Parathyroid adenoma (tissue), 2 donors: ENCODE measurements at regions not wholly inside any gene's neighbourhood (a gene's known extent, or its start where the extent isn't known, plus 50 kb on each side); places are given as distances from the start of the nearest gene placed in this dataset.

Experiments used
- H2AFZ ChIP-seq: fragments of 300-600 bp; sonication (generic); one replicate; pipeline ENCODE4 v1.7.0; 2017; ENCODE audit warnings: antibody characterized with exemption, mild to moderate bottlenecking
- H3K27ac ChIP-seq: fragments of 300-600 bp; sonication (generic); one replicate; pipeline ENCODE4 v1.7.0; 2017
- H3K27me3 ChIP-seq: fragments of 300-600 bp; sonication (generic); one replicate; pipeline ENCODE4 v1.7.0; 2017; ENCODE audit warnings: low read length; ENCODE audit not compliant: control insufficient read depth, insufficient read depth
- H3K36me3 ChIP-seq: fragments of 300-600 bp; sonication (generic); one replicate; pipeline ENCODE4 v1.7.0; 2017; ENCODE audit warnings: low read length; ENCODE audit not compliant: control insufficient read depth, insufficient read depth
- H3K4me1 ChIP-seq: fragments of 300-600 bp; sonication (generic); one replicate; pipeline ENCODE4 v1.7.0; 2017; ENCODE audit warnings: control low read depth
- H3K4me2 ChIP-seq: fragments of 300-600 bp; sonication (generic); one replicate; pipeline ENCODE4 v1.7.0; 2017; ENCODE audit warnings: low read length
- H3K4me3 ChIP-seq: fragments of 300-600 bp; sonication (generic); one replicate; pipeline ENCODE4 v1.7.0; 2017; ENCODE audit warnings: low read depth, low read length
- H3K79me2 ChIP-seq: fragments of 300-600 bp; sonication (generic); one replicate; pipeline ENCODE4 v1.7.0; 2017; ENCODE audit warnings: control low read depth
- H3K9ac ChIP-seq: fragments of 300-600 bp; sonication (generic); one replicate; pipeline ENCODE4 v1.7.0; 2017; ENCODE audit warnings: mild to moderate bottlenecking
- H3K9me3 ChIP-seq: fragments of 300-600 bp; sonication (generic); one replicate; pipeline ENCODE4 v1.7.0; 2017; ENCODE audit warnings: low read length; ENCODE audit not compliant: control insufficient read depth
- CTCF ChIP-seq: fragments of 300-600 bp; sonication (generic); IDR thresholded peaks from one replicate; pipeline ENCODE4 v1.7.0; 2017; ENCODE audit warnings: antibody characterized with exemption, mild to moderate bottlenecking
- donor health status: primary hyperparathyroidism.

DNA sequence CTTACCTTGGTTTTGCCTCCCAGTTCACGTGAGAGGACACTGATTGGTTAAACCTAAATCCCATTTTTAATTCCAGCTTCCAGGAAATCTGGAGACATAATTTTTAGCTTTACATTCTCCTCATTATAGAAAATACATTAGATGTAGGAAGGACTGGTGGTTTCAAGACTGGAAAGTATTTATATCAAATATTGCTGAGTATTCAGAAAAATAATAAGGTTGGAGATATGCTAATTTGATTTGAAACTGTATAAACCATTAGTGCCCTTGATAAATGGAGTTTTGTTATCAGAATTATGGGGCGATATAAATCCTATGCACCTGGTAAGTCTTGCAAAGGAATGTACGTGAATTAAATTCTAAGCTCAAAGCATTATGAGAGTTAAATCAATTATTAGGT lies 218.0 kb upstream of the ADGRL4 start:
- no peaks in the 10 kb centered on the region for H3K79me2 ChIP-seq
- H2AFZ ChIP-seq, result no peak overlapping the region
- no peak overlapping the region for H3K4me3 ChIP-seq
- no peak overlapping the region for H3K4me2 ChIP-seq
- H3K27me3 ChIP-seq, result no peaks in the 10 kb centered on the region
- no peaks in the 10 kb centered on the region for H3K9me3 ChIP-seq
- no peak for TF ChIP-seq CTCF
- no peak overlapping the region for H3K27ac ChIP-seq
- H3K4me1 ChIP-seq, result no peaks in the 10 kb centered on the region
- H3K9ac ChIP-seq, result no peak overlapping the region
- H3K36me3 ChIP-seq, result no peaks in the 10 kb centered on the region

DNA sequence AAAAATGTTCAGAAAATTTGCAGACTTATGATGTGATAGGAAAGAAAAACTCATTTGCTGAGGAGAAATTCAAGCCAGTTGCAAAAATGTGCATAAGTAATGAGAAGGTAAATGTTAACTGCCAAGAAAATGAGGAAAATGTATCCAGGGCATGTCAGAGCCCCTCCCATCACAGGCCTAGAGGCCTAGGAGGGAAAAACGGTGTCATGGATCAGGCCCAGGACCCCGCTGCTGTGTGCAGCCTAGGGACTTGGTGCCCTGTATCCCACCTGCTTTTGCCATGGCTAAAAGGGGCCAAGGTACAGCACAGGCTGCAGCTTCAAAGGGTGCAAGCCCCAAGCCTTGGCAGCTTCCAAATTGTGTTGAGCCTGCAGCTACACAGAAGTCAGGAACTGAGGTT lies 214.0 kb upstream of the ADGRL4 start:
- Histone ChIP-seq H3K27me3 (no peaks in the 10 kb centered on the region), H2AFZ (no peak overlapping the region), H3K9ac (no peak overlapping the region), H3K79me2 (no peaks in the 10 kb centered on the region), H3K9me3 (no peaks in the 10 kb centered on the region), H3K4me2 (no peak overlapping the region), H3K4me3 (no peak overlapping the region), H3K27ac (no peak overlapping the region), H3K36me3 (no peaks in the 10 kb centered on the region), H3K4me1 (no peaks in the 10 kb centered on the region)
- no peak for TF ChIP-seq CTCF

DNA sequence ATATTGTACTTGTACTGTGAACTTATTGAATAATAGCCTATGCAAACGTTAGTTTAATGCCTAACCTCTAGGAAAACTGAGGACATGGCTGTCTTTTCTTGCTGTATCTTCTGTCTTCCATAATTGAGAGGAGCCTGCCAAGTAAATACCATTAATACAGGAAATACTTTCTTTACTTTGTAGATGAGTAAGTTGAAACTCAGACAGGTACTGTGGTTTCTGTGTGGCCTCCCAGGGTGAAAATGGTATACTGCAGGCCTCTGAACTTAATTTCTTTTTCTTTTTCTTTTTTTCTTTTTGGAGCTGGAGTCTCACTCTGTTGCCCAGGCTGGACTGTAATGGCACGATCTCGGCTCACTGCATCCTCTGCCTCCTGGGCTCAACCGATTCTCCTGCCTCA lies 208.8 kb upstream of the ADGRL4 start:
- H3K4me3 ChIP-seq, result no peak overlapping the region
- no peak overlapping the region for H3K4me2 ChIP-seq
- no peaks in the 10 kb centered on the region for H3K36me3 ChIP-seq
- H3K9me3 ChIP-seq, result no peaks in the 10 kb centered on the region
- TF ChIP-seq CTCF, result no peak
- no peaks in the 10 kb centered on the region for H3K4me1 ChIP-seq
- H3K9ac ChIP-seq, result no peak overlapping the region
- H3K27ac ChIP-seq, result no peak overlapping the region
- H2AFZ ChIP-seq, result no peak overlapping the region
- H3K27me3 ChIP-seq, result no peaks in the 10 kb centered on the region
- H3K79me2 ChIP-seq, result no peaks in the 10 kb centered on the region

DNA sequence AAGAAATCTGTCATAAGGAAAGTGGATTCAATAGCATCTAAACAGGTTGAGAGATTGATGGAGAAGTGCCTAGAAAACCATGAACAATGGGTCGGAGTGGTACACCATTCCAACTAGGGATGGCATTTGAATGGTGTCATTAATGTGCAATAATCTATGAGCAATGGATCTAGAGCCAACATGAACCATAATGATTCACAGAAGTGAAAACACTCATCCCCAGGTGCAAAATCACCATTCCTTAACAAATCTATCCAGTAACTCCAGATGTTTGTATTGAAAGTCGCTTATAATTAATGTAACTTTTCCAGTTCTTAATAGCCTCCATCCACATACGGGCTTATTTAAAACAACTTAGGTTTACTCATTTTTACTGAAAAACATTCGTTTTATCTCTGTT lies 201.3 kb upstream of the ADGRL4 start:
- no peaks in the 10 kb centered on the region for H3K36me3 ChIP-seq
- no peak overlapping the region for H3K27ac ChIP-seq
- no peaks in the 10 kb centered on the region for H3K79me2 ChIP-seq
- TF ChIP-seq CTCF, result no peak
- H3K4me1 ChIP-seq, result no peaks in the 10 kb centered on the region
- no peak overlapping the region for H3K9ac ChIP-seq
- no peaks in the 10 kb centered on the region for H3K9me3 ChIP-seq
- H2AFZ ChIP-seq, result no peak overlapping the region
- H3K4me3 ChIP-seq, result no peak overlapping the region
- no peaks in the 10 kb centered on the region for H3K27me3 ChIP-seq
- no peak overlapping the region for H3K4me2 ChIP-seq

DNA sequence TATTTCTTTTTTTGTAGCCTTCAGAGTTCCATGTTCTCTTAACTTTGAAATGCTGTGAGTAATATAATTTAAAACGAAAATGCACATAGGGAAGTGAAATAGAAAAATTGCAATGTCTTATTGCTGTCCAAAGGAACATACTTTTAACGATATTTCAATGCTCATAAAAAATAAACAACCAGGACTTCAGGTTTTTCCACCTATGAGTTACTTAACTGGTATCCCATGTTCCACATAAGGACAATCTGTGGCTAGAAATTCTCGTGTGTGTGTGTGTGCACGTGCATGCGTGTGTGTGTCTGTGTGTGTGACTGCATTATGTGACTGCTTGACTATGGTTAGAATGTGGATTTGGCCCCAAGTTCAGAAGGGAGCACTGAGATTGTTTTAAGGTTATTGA lies 200.8 kb upstream of the ADGRL4 start:
- Histone ChIP-seq H3K27ac (no peak overlapping the region), H3K9ac (no peak overlapping the region), H3K9me3 (no peaks in the 10 kb centered on the region), H2AFZ (no peak overlapping the region), H3K4me3 (no peak overlapping the region), H3K27me3 (no peaks in the 10 kb centered on the region), H3K79me2 (no peaks in the 10 kb centered on the region), H3K4me2 (no peak overlapping the region), H3K36me3 (no peaks in the 10 kb centered on the region), H3K4me1 (no peaks in the 10 kb centered on the region)
- no peak for TF ChIP-seq CTCF
